AG04450 (cell line): ENCODE measurements at regions not wholly inside any gene's neighbourhood (a gene's known extent, or its start where the extent isn't known, plus 50 kb on each side); places are given as distances from the start of the nearest gene placed in this dataset.
"Not testable (repeated sequence)": the region's sequence is repeated elsewhere in the genome, so short reads cannot be mapped to it uniquely, and the experiment has no call there.

Source experiments
- CTCF ChIA-PET: fragments of 300-600, 350-600 bp; formaldehyde crosslinking; extraction: SDS; loops from one replicate; lab custom pipeline; 2022; ENCODE audit warnings: antibody characterized with exemption, inconsistent platforms; lab: Charles Lee
- POLR2A ChIA-PET: fragments of 350-600 bp; formaldehyde crosslinking; extraction: SDS; loops from one replicate; lab custom pipeline; 2021; ENCODE audit warnings: antibody characterized with exemption, inconsistent platforms; lab: Yijun Ruan, JAX
- DNase-seq: peaks from one replicate; pipeline ENCODE4 v3.0.0-alpha.2; 2011; ENCODE audit warnings: low read depth, low spot score
- H3K27ac ChIP-seq: one replicate; pipeline ENCODE4 v1.5.1; 2012; ENCODE audit warnings: low read depth, low read length, control low read depth
- H3K27me3 ChIP-seq: one replicate; pipeline ENCODE4 v1.6.0; 2012; ENCODE audit warnings: low read length; ENCODE audit not compliant: control insufficient read depth, insufficient read depth
- H3K4me3 ChIP-seq: 2 replicates; pipeline ENCODE4 v1.5.1; 2011; ENCODE audit warnings: mild to moderate bottlenecking, low read depth, low read length, control low read depth
- H3K9me3 ChIP-seq: 2 replicates; pipeline ENCODE4 v1.5.1; 2012; ENCODE audit warnings: low read length; ENCODE audit not compliant: control insufficient read depth, insufficient read depth
- TF ChIP-seq, protein P1 (sequence below): IDR thresholded peaks from 2 replicates; pipeline ENCODE4 v1.5.1; 2011; ENCODE audit warnings: low read depth, low read length, control low read depth, inconsistent platforms

DNA sequence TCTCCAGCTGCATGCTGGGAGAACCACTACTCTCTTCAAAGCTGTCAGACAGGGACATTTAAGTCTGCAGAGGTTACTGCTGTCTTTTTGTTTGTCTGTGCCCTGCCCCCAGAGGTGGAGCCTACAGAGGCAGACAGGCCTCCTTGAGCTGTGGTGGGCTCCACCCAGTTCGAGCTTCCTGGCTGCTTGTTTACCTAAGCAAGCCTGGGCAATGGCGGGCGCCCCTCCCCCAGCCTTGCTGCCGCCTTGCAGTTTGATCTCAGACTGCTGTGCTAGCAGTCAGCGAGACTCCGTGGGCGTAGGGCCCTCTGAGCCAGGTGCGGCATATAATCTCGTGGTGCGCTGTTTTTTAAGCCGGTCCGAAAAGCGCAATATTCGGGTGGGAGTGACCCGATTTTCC, 215.0 kb downstream of the STIM2 start:
- POLR2A ChIA-PET, H3K9me3 ChIP-seq, CTCF ChIA-PET, H3K27me3 ChIP-seq, H3K27ac ChIP-seq, H3K4me3 ChIP-seq, DNase-seq: not testable (repeated sequence)

DNA sequence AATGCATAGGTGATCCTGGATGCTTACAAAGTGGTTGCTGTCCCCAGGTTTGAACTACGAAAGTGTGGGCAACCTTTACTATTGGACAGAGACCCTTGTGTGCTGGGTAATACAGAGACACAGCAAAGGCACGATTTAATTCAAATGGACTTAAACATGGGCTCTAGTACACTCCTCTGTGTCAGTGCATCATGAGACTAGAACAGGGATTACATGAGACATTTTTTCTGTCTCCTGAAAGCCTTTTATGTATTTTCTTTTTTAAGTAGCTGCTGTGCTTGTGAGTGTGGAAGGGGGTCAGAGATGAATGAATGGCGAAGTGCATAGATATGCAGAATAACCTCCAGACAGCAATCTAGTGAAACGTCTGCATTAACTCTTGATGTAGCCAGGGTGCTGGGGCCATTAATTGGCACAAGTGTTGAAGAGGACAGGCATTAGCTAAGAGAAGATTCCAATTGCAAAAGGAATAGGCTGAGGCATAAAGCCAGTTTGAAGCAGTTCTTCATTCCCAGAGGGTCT, 218.4 kb downstream of the STIM2 start:
- no peak for DNase-seq
- Histone ChIP-seq H3K27ac (no peak overlapping the region), H3K27me3 (peaks cover 11% of the 10 kb centered on the region), H3K4me3 (no peak overlapping the region), H3K9me3 (no peaks in the 10 kb centered on the region)
- ChIA-PET POLR2A (no interaction called here), CTCF (no interaction called here)
- TF ChIP-seq, protein P1, sequence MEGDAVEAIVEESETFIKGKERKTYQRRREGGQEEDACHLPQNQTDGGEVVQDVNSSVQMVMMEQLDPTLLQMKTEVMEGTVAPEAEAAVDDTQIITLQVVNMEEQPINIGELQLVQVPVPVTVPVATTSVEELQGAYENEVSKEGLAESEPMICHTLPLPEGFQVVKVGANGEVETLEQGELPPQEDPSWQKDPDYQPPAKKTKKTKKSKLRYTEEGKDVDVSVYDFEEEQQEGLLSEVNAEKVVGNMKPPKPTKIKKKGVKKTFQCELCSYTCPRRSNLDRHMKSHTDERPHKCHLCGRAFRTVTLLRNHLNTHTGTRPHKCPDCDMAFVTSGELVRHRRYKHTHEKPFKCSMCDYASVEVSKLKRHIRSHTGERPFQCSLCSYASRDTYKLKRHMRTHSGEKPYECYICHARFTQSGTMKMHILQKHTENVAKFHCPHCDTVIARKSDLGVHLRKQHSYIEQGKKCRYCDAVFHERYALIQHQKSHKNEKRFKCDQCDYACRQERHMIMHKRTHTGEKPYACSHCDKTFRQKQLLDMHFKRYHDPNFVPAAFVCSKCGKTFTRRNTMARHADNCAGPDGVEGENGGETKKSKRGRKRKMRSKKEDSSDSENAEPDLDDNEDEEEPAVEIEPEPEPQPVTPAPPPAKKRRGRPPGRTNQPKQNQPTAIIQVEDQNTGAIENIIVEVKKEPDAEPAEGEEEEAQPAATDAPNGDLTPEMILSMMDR, result no peak

DNA sequence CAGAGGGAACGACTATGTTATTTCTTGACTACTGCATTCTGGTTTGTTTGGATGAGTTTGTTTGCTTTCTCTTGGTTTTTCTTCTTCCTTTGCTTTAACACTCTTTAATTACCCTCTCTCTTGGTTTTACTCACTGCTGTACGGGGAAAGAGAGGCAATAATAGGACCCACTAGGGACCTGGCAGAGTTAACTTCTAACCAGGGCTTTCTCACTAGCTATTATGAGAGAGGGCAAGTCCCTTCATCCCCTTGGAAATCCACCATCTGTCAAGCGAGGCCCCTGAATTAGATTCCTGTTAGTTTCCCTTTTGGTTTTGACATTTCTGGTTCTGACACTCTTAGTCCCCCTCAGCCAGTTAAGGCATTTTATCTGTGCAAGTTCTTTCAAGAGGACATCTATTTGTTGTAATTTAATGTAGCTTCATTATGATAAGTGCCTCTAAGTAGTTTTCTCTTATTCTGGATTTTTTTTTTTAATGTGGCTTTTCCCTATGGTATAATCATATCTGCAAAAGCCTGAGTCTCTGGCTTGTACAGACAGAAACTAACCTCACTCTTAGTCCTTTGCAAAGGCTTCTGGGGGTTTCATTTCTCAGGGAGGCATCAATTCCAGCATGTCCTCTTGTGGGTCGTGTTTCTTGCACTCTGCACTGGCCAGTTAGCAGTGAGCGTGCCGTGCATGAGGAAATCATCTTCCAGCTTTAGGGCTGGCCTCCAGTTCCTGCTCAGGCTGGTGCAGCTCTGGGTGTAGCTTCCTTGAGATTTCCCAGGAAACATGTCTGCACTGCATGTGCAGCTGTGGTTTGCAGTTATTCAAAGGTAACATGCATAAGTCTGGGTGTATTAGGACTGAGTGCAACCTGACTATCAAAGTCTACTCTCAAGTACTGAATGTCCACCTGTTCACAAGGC, 221.3 kb downstream of the STIM2 start:
- CTCF ChIA-PET, result no interaction called here
- peaks cover 18% of the 10 kb centered on the region for H3K27me3 ChIP-seq

GRCh38 chr4:27082776-27083175, 222.1 kb downstream of the STIM2 start:
- ChIA-PET CTCF (no interaction called here), POLR2A (no interaction called here)
- Histone ChIP-seq H3K27ac (no peak overlapping the region), H3K4me3 (no peak overlapping the region), H3K27me3 (peaks cover 18% of the 10 kb centered on the region), H3K9me3 (no peaks in the 10 kb centered on the region)
- no peak for DNase-seq
- TF ChIP-seq, protein P1, result no peak

More for the DNA sequence above, 221.3 kb downstream of the STIM2 start:
- POLR2A ChIA-PET, result no interaction called here
- Histone ChIP-seq H3K27ac (no peak overlapping the region), H3K4me3 (no peak overlapping the region), H3K9me3 (no peaks in the 10 kb centered on the region)
- TF ChIP-seq, protein P1, result no peak
- DNase-seq, result no peak

DNA sequence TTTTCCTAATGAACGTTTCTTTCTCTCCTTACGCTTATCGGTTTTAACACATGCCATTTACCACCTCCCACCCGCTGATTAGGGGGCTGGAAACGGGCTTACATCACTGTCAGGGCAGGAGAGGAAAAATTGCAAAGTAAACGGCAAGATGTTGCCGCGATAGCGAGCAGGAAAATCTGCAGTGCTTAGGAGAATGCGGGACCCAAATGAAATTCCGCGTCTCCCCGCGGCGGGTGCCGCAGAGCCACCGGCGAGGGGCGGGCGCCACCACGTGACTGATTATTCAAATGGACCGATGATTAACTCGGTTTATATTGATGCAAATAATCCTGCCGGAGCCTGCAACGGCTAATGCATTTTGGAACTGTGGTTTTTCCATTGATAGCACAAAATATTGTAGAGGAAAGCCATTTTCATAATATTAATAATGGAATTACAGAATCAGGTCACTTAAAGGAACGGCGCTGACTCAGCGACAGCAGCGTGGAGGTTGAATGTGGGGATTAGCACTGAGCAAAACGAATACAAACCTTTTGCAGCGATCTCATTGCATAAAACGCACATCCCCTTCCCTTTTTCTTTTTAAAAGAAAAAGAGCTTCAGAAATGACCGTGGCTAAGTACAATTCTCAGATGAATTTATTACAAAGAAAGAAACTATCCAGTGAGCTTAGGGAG, 224.2 kb downstream of the STIM2 start:
- peaks cover 23% of the 10 kb centered on the region for H3K27me3 ChIP-seq
- peak overlapping the region; percentile 35 for H3K4me3 ChIP-seq
- H3K27ac ChIP-seq, result no peak overlapping the region
- DNase-seq, result no peak
- ChIA-PET CTCF (no interaction called here), POLR2A (no interaction called here)
- TF ChIP-seq, protein P1, result peak; percentile 13; the same call in 1 of the 2 replicates
- H3K9me3 ChIP-seq, result no peaks in the 10 kb centered on the region
